ENCODE measurements at regions not wholly inside any gene's neighbourhood (a gene's known extent, or its start where the extent isn't known, plus 50 kb on each side); places are given as distances from the start of the nearest gene placed in this dataset.
"Not testable (repeated sequence)": the region's sequence is repeated elsewhere in the genome, so short reads cannot be mapped to it uniquely, and the experiment has no call there.

DNA sequence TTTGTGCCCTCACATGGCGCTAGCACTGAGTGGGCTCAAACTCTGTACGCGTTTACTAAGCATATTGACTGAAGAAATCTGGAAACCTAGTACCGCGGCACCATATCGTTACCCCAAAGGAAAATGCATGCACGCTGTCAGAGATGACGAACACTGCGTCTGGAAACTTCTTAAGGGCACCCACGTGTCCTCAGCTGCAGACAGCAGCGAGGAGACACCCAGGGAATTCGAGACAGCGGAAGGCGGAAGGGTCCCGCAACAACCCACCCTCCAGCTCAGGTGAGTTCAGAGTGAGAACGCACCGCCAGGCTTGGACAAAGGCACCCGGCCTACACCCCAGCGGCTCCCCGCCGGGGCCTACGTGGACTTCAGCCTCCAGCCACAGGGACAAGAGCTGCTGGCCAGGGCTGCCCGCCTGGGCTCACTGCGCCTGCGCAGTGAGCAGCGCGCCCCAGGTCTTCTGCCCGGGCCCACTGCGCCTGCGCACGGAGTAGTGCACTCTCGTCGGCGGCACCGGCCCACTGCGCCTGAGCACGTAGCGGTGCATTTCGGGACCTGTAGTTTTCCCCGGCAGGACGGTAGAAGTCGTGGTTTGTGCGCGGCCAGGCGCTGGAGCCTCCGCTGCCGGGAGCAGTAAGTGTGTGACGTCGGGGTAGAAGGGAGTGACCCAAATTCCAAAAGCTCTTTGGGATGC, 2776.8 kb upstream of the TPTE start:
- TF ChIP-seq, protein P1, sequence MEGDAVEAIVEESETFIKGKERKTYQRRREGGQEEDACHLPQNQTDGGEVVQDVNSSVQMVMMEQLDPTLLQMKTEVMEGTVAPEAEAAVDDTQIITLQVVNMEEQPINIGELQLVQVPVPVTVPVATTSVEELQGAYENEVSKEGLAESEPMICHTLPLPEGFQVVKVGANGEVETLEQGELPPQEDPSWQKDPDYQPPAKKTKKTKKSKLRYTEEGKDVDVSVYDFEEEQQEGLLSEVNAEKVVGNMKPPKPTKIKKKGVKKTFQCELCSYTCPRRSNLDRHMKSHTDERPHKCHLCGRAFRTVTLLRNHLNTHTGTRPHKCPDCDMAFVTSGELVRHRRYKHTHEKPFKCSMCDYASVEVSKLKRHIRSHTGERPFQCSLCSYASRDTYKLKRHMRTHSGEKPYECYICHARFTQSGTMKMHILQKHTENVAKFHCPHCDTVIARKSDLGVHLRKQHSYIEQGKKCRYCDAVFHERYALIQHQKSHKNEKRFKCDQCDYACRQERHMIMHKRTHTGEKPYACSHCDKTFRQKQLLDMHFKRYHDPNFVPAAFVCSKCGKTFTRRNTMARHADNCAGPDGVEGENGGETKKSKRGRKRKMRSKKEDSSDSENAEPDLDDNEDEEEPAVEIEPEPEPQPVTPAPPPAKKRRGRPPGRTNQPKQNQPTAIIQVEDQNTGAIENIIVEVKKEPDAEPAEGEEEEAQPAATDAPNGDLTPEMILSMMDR (IDR thresholded peaks at IDR 0.05): not testable (repeated sequence)
- not testable (repeated sequence) for TF ChIP-seq POLR2A (IDR thresholded peaks at IDR 0.05)
